ENCODE measurements at regions not wholly inside any gene's neighbourhood (a gene's known extent, or its start where the extent isn't known, plus 50 kb on each side); places are given as distances from the start of the nearest gene placed in this dataset.
"Not testable (repeated sequence)": the region's sequence is repeated elsewhere in the genome, so short reads cannot be mapped to it uniquely, and the experiment has no call there.

- H3K4me3 Mint-ChIP-seq; H3K4me1 Mint-ChIP-seq; ATAC-seq; H3K9me3 Mint-ChIP-seq (ENCODE audit: low read depth); H3K27ac Mint-ChIP-seq; H3K27me3 Mint-ChIP-seq; H3K36me3 Mint-ChIP-seq; DNase-seq; CTCF ChIA-PET: not testable (repeated sequence)
These were observed 232.2 kb upstream of the PRDM1 start for GRCh38 chr6:105853979-105854378.

GRCh38 chr6:105851606-105852005, 234.5 kb upstream of the PRDM1 start:
- no peak overlapping the region for H3K27ac Mint-ChIP-seq
- DNase-seq: no peak
- no peak overlapping the region for H3K4me3 Mint-ChIP-seq
- CTCF ChIA-PET: no interaction called here
- H3K36me3 Mint-ChIP-seq: no peaks in the 10 kb centered on the region
- H3K4me1 Mint-ChIP-seq: no peaks in the 10 kb centered on the region
- H3K9me3 Mint-ChIP-seq (ENCODE audit: low read depth): no peaks in the 10 kb centered on the region
- no peak for ATAC-seq
- no peaks in the 10 kb centered on the region for H3K27me3 Mint-ChIP-seq

- Mint-ChIP-seq H3K36me3 (no peaks in the 10 kb centered on the region), H3K4me1 (no peaks in the 10 kb centered on the region), H3K27me3 (no peaks in the 10 kb centered on the region), H3K27ac (no peak overlapping the region), H3K4me3 (no peak overlapping the region), H3K9me3 (ENCODE audit: low read depth) (no peaks in the 10 kb centered on the region)
- DNase-seq: no peak
- no peak for ATAC-seq
- CTCF ChIA-PET: no interaction called here
These were observed 235.0 kb upstream of the PRDM1 start for GRCh38 chr6:105851113-105851580.

DNA sequence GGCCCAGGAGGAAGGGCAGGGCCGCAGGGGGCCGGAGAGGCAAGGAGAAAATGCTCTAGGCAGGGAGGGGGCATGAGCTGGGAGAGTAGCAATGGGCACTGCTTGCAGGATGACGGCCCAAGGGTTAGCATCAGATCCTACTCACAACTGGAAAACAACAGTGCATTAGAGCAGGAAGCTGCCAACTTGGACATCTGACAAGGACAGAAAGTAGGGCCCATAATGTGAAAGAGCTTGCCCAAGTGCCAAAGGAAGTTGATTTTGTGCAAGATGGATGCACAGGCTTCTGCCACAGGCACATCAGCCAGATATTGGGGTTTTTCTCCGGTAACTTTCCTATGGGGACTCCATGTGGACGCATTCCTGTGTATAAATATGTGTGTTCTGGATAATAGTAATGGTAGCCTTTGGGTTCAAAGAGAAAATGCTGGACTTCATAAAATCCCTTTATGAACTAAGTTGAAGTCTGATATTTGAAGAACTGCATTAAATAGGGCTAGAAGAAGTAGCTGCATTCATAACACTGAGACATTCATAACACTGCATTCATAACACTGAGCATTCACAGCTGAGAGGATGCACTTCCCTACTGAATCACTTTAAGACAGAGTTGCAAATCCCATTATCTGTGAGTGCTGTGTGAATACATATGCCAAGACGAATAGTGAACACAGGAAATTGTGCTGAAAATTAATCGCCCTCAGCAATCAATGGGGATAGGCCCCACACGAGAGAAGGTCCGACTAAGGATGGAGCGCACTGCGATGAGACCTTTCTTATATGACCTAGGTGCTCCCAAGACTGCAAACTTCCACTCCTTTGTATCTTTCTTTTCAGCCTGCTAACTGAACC, 235.6 kb upstream of the PRDM1 start:
- DNase-seq (no peak), ATAC-seq (no peak)
- Mint-ChIP-seq H3K36me3 (no peaks in the 10 kb centered on the region), H3K4me1 (no peaks in the 10 kb centered on the region), H3K27me3 (no peaks in the 10 kb centered on the region), H3K4me3 (no peak overlapping the region), H3K9me3 (ENCODE audit: low read depth) (no peaks in the 10 kb centered on the region), H3K27ac (no peak overlapping the region)
- CTCF ChIA-PET: no interaction called here

- Mint-ChIP-seq H3K9me3 (ENCODE audit: low read depth) (no peaks in the 10 kb centered on the region), H3K27me3 (no peaks in the 10 kb centered on the region), H3K4me1 (no peaks in the 10 kb centered on the region), H3K27ac (no peak overlapping the region), H3K36me3 (no peaks in the 10 kb centered on the region), H3K4me3 (no peak overlapping the region)
- ATAC-seq (no peak), DNase-seq (no peak)
- CTCF ChIA-PET: interaction anchor here (0.8 kb wide), 1 partner anchor 146 kb away, joined by 3 read pairs; no protein-coding TSS in a partner anchor
These were observed 236.4 kb upstream of the PRDM1 start for GRCh38 chr6:105849746-105850145.

GRCh38 chr6:105847433-105847832, 238.7 kb upstream of the PRDM1 start:
- no peak overlapping the region for H3K27ac Mint-ChIP-seq
- peaks cover 2% of the 10 kb centered on the region for H3K36me3 Mint-ChIP-seq
- no peaks in the 10 kb centered on the region for H3K9me3 Mint-ChIP-seq (ENCODE audit: low read depth)
- CTCF ChIA-PET: no interaction called here
- H3K4me1 Mint-ChIP-seq: no peaks in the 10 kb centered on the region
- ATAC-seq (no peak), DNase-seq (no peak)
- H3K4me3 Mint-ChIP-seq: no peak overlapping the region
- no peaks in the 10 kb centered on the region for H3K27me3 Mint-ChIP-seq

DNA sequence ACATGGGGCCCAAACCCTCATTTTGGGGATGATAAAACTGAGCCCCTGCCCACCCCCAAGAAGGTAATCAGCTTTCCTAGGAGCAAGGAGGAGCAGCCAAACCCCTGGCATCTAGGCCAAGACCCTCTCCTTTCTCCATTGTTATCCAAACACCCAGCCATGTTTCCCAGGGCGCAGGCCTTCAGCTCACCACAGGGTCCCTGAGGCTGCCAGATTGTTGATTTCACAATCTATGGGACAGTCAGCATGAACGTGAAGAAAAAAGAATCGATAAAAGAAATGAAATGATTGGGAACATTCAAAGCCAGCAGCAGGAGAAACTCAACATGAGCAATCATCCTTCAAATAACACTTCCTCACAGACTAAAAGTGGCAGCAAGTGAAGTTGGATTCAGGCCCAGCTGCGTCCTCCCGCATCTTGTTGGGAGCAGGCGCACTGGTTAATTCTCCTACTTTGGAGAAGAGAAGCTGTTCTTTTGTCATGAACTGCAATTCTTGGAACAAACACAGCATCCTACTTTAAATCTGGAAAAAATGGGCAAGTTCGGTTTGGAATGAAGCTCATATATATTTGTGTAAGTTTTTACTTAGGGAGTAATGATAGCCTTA, 241.8 kb upstream of the PRDM1 start:
- no peaks in the 10 kb centered on the region for H3K9me3 Mint-ChIP-seq (ENCODE audit: low read depth)
- no peaks in the 10 kb centered on the region for H3K27me3 Mint-ChIP-seq
- peaks cover 2% of the 10 kb centered on the region for H3K4me1 Mint-ChIP-seq
- CTCF ChIA-PET: interaction anchor here (0.7 to 1.8 kb wide), 2 partner anchors 8 to 13 kb away, joined by 3 read pairs; no protein-coding TSS in a partner anchor
- H3K4me3 Mint-ChIP-seq: no peak overlapping the region
- peaks cover 4% of the 10 kb centered on the region for H3K36me3 Mint-ChIP-seq
- ATAC-seq (no peak), DNase-seq (no peak)
- no peak overlapping the region for H3K27ac Mint-ChIP-seq

DNA sequence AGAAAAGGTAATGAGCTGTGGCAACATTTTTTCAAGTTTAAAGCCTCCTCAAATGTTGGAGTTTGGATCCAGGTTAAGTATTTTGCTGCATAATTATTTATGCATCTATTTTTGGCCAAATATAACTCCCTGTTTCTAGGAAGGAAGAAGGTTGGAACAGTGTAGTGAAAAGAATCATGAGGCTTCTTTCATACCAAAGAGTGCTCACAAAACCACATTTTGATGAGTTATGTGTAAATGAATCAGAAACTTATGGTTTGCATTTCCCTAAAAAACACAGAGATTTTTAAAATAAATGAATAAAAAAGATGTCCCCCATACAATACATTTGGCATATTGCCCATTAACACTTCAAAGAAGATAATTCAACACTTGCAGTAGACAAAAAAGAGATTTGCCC, 246.9 kb upstream of the PRDM1 start:
- peaks cover 9% of the 10 kb centered on the region for H3K36me3 Mint-ChIP-seq
- peaks cover 16% of the 10 kb centered on the region for H3K4me1 Mint-ChIP-seq
- peaks cover 1% of the 10 kb centered on the region for H3K9me3 Mint-ChIP-seq (ENCODE audit: low read depth)
- H3K27me3 Mint-ChIP-seq: no peaks in the 10 kb centered on the region
- no peak overlapping the region for H3K27ac Mint-ChIP-seq
- H3K4me3 Mint-ChIP-seq: no peak overlapping the region
- no peak for ATAC-seq
- no peak for DNase-seq
- CTCF ChIA-PET: no interaction called here

DNA sequence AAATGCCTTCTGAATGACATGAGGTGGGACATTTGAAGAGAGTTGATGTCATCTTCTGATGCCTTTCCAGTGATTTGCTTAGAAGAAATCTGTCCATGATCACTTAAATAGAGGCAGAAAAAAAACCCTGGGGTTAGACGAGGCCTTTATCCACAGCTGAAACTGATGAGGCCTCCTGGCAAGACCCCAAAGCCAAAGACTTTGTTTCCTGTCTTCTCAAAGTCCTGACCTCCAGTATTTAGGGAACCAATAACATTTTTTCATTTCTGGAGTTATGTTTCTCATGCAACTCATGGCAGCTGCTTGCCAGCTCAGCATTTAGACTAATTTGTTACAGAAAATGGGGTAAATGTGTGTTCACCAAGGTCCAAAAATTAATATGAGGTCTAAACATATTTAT, 248.0 kb upstream of the PRDM1 start:
- Mint-ChIP-seq H3K27me3 (no peaks in the 10 kb centered on the region), H3K4me3 (no peak overlapping the region), H3K36me3 (peaks cover 9% of the 10 kb centered on the region), H3K4me1 (peaks cover 17% of the 10 kb centered on the region), H3K27ac (no peak overlapping the region), H3K9me3 (ENCODE audit: low read depth) (peaks cover 1% of the 10 kb centered on the region)
- DNase-seq (no peak), ATAC-seq (no peak)
- CTCF ChIA-PET: no interaction called here

DNA sequence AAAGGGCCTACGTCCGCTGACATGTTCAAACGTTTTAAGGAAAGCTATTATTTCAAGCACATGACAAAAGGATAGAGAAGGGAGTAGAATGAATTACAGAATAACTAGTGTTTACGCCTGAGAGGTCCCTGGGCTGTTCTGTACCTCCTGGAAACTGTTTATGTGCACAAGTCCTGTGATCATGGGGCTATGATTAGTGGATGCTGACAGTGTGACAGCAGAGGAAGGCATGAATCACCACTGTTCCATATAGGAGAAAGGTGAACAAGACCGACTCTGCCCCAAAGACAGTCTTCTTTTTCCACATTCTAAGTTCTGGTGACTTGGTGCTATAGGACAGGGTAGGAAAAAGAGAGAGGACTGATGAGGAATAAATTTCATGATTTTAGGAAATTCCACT, 249.2 kb upstream of the PRDM1 start:
- DNase-seq (no peak), ATAC-seq (no peak)
- H3K27me3 Mint-ChIP-seq: no peaks in the 10 kb centered on the region
- H3K4me3 Mint-ChIP-seq: no peak overlapping the region
- peaks cover 17% of the 10 kb centered on the region for H3K4me1 Mint-ChIP-seq
- H3K36me3 Mint-ChIP-seq: peaks cover 7% of the 10 kb centered on the region
- H3K9me3 Mint-ChIP-seq (ENCODE audit: low read depth): peaks cover 1% of the 10 kb centered on the region
- H3K27ac Mint-ChIP-seq: no peak overlapping the region
- CTCF ChIA-PET: interaction anchor here (0.6 to 1.1 kb wide), 2 partner anchors 43 to 60 kb away, joined by 3 read pairs; no protein-coding TSS in a partner anchor

GRCh38 chr6:105836379-105836778, 249.8 kb upstream of the PRDM1 start:
- no peak overlapping the region for H3K4me3 Mint-ChIP-seq
- H3K27ac Mint-ChIP-seq: no peak overlapping the region
- H3K4me1 Mint-ChIP-seq: peaks cover 17% of the 10 kb centered on the region
- H3K9me3 Mint-ChIP-seq (ENCODE audit: low read depth): peaks cover 1% of the 10 kb centered on the region
- CTCF ChIA-PET: interaction anchor here (1.0 to 1.1 kb wide), 2 partner anchors 8 to 43 kb away, joined by 3 read pairs; no protein-coding TSS in a partner anchor
- DNase-seq (no peak), ATAC-seq (no peak)
- H3K36me3 Mint-ChIP-seq: peaks cover 8% of the 10 kb centered on the region
- H3K27me3 Mint-ChIP-seq: no peaks in the 10 kb centered on the region

DNA sequence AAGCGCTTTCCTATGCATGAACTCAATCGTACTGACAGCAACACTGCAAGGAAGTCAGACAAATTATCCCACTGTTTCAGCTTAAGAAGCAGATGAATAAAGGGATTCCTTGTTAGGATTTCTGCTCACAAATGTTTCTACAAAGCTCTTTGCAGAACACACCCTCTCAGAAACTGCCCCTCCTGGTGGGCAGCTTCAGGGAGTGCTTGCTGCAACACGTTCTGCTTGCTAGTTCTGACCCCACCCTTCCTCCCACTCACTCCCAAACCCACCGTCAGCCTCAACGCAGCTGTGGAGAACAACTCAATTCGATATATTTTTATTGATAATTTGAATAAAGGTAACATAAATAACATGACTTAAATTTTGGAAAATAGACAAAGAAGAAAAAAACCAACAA, 250.8 kb upstream of the PRDM1 start:
- Mint-ChIP-seq H3K36me3 (peaks cover 8% of the 10 kb centered on the region), H3K27me3 (no peaks in the 10 kb centered on the region), H3K9me3 (ENCODE audit: low read depth) (peaks cover 1% of the 10 kb centered on the region), H3K4me1 (peaks cover 17% of the 10 kb centered on the region), H3K4me3 (no peak overlapping the region), H3K27ac (no peak overlapping the region)
- CTCF ChIA-PET: interaction anchor here (0.8 to 1.0 kb wide), 2 partner anchors 9 to 10 kb away, joined by 3 read pairs; no protein-coding TSS in a partner anchor
- ATAC-seq (no peak), DNase-seq (no peak)

DNA sequence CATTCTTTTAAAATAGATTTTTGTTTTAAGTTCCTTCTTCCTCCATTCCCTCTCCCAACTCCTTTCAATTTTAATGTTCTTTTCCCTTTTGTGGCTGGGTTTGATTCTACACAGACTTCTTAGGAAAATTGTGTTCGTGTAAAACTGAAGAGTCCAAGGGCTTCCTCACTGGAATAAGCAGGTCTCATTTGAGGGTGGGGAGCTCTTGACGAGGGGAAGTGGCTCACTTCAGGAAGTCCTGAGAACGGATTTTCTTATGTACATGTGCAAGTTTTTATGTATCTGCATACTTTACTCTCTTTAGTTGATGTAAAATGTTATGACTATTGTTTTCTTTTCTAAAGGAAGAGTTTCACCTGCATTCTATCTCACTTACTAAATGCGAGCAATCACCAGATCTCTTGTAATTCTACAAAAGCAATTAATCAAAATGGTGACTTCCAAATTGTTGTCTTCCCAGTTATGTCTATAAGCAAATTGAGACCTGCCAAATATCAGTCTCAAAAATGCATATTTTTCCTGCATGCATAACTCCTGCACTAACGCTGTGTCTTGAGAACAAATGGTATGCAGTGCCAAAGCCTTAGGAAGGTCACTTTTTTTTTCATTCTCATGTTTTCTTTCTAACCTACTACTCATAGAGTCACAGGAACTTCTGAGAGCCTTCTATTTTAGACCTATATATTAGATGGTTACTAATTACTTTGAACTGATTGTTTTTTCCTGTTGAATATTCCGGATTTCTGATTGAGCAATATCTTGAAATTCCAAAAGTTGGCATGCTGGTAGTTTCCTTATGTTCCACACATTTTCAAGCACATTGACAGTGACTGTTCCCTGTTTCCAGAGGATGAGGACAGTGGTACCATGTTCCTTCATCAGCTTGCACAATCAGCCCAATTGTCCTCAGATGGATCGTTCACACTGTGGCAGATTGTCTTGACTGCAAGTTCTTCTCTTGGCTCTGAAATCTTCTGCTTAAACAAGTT, 251.9 kb upstream of the PRDM1 start:
- peaks cover 6% of the 10 kb centered on the region for H3K36me3 Mint-ChIP-seq
- CTCF ChIA-PET: no interaction called here
- H3K27ac Mint-ChIP-seq: no peak overlapping the region
- H3K4me1 Mint-ChIP-seq: peaks cover 13% of the 10 kb centered on the region
- H3K9me3 Mint-ChIP-seq (ENCODE audit: low read depth): peaks cover 1% of the 10 kb centered on the region
- DNase-seq (no peak), ATAC-seq (no peak)
- H3K27me3 Mint-ChIP-seq: no peaks in the 10 kb centered on the region
- no peak overlapping the region for H3K4me3 Mint-ChIP-seq
